H1 (cell line): ENCODE measurements at regions not wholly inside any gene's neighbourhood (a gene's known extent, or its start where the extent isn't known, plus 50 kb on each side); places are given as distances from the start of the nearest gene placed in this dataset.

Source experiments
- CTCF ChIA-PET: fragments of 300-600 bp; sonication (Branson Sonifier 250); formaldehyde crosslinking; loops from one replicate; lab custom pipeline; 2021; ENCODE audit not compliant: partially characterized antibody; lab: Charles Lee
- POLR2A ChIA-PET: fragments of 300-600 bp; sonication (Branson Sonifier 250); formaldehyde crosslinking; loops from one replicate; lab custom pipeline; 2021; ENCODE audit warnings: inconsistent platforms; ENCODE audit not compliant: partially characterized antibody; lab: Charles Lee
- DNase-seq, 2 experiments: peaks; one replicate each; pipeline versions ENCODE4 v3.0.0 to v3.0.0-alpha.2; 2010 to 2022; ENCODE audit warnings: low spot score in 2 of 2, low read depth in 1 of 2, mixed read lengths in 1 of 2
- FAIRE-seq: peaks from 2 replicates; lab custom pipeline; 2011; peaks lifted over from hg19 to GRCh38; lab: Jason Lieb, UNC
- H2AFZ ChIP-seq: 2 replicates; pipeline ENCODE4 v1.8.1; 2012; ENCODE audit warnings: low read length, inconsistent platforms
- H2AK5ac ChIP-seq: 2 replicates; pipeline ENCODE4 v1.6.1; 2013; ENCODE audit warnings: low read depth, low read length
- H2BK120ac ChIP-seq: replicated peaks from 2 replicates; pipeline ENCODE3; 2013; ENCODE audit warnings: low read depth, low read length, inconsistent platforms
- H2BK12ac ChIP-seq: 2 replicates; pipeline ENCODE4 v1.6.1; 2013; ENCODE audit warnings: low read depth, low read length
- H2BK15ac ChIP-seq: 2 replicates; pipeline ENCODE4 v1.6.1; 2013; ENCODE audit warnings: low read length
- H2BK20ac ChIP-seq: 2 replicates; pipeline ENCODE4 v1.6.1; 2013; ENCODE audit warnings: low read length
- H2BK5ac ChIP-seq: 2 replicates; pipeline ENCODE4 v1.6.1; 2013; ENCODE audit warnings: low read depth, low read length
- H3K14ac ChIP-seq: 2 replicates; pipeline ENCODE4 v1.6.1; 2013; ENCODE audit warnings: inconsistent platforms; ENCODE audit not compliant: insufficient read length
- H3K18ac ChIP-seq: 2 replicates; pipeline ENCODE4 v1.6.1; 2013; ENCODE audit warnings: low read length; ENCODE audit errors: extremely low read depth
- H3K23ac ChIP-seq: 2 replicates; pipeline ENCODE4 v1.6.1; 2013; ENCODE audit warnings: inconsistent platforms; ENCODE audit not compliant: insufficient read length
- H3K23me2 ChIP-seq: 2 replicates; pipeline ENCODE4 v1.6.1; 2013; ENCODE audit warnings: low read depth, low read length
- H3K27ac ChIP-seq: 2 replicates; pipeline ENCODE4 v1.6.1; 2011; ENCODE audit warnings: low read depth, low read length, inconsistent platforms
- H3K27me3 ChIP-seq, 4 experiments: replicated peaks in 1 of 4; 1 replicate in 1 of 4; 2 replicates in 3 of 4; pipeline versions ENCODE4 v1.6.1 to v1.8.1; 2011 to 2013; ENCODE audit warnings: low read length in 3 of 4, mild to moderate bottlenecking in 3 of 4, inconsistent platforms in 2 of 4, mixed read lengths in 2 of 4, moderate library complexity in 1 of 4; ENCODE audit not compliant: control insufficient read depth in 3 of 4, insufficient read depth in 3 of 4; ENCODE audit errors: extremely low read depth in 1 of 4
- H3K36me3 ChIP-seq, 4 experiments: 2 replicates each; pipeline versions ENCODE4 v1.6.1 to v1.8.1; 2011 to 2013; ENCODE audit warnings: mild to moderate bottlenecking in 4 of 4, low read length in 3 of 4, moderate library complexity in 2 of 4, control low read depth in 1 of 4, inconsistent platforms in 1 of 4; ENCODE audit not compliant: insufficient read depth in 4 of 4, control insufficient read depth in 2 of 4
- H3K4ac ChIP-seq: replicated peaks from 2 replicates; pipeline ENCODE3; 2013; ENCODE audit warnings: low read length, low read depth, mixed read lengths, inconsistent platforms; ENCODE audit not compliant: insufficient read length
- H3K4me1 ChIP-seq, 4 experiments: replicated peaks in 1 of 4; 1 replicate in 1 of 4; 2 replicates in 3 of 4; pipeline versions ENCODE4 v1.6.1 to v1.8.1; 2011 to 2013; ENCODE audit warnings: low read length in 3 of 4, inconsistent platforms in 2 of 4, mixed read lengths in 1 of 4; ENCODE audit not compliant: insufficient read depth in 4 of 4, control insufficient read depth in 3 of 4
- H3K4me2 ChIP-seq, 2 experiments: 2 replicates each; pipeline versions ENCODE4 v1.6.1 to v1.8.1; 2011 to 2013; ENCODE audit warnings: low read depth in 2 of 2, low read length in 2 of 2, control low read depth in 1 of 2, inconsistent platforms in 1 of 2, mild to moderate bottlenecking in 1 of 2; ENCODE audit not compliant: insufficient read depth in 1 of 2
- H3K4me3 ChIP-seq, 4 experiments: fragments of 200-600, 300-600 bp in 1 of 4; sonication (generic), shearing (Covaris generic), sonication (Bioruptor Twin) in 1 of 4; 2 replicates each; pipeline versions ENCODE4 v1.5.1 to v1.8.1; 2011 to 2016; ENCODE audit warnings: low read length in 4 of 4, low read depth in 3 of 4, control low read depth in 2 of 4, inconsistent platforms in 2 of 4, mild to moderate bottlenecking in 2 of 4, mixed read lengths in 1 of 4, moderate library complexity in 1 of 4; ENCODE audit not compliant: insufficient read depth in 2 of 4; ENCODE audit errors: extremely low read depth in 1 of 4
- H3K56ac ChIP-seq: replicated peaks from 2 replicates; pipeline ENCODE3; 2013; ENCODE audit warnings: low read depth, mild to moderate bottlenecking, mixed read lengths, low read length, inconsistent platforms; ENCODE audit not compliant: insufficient read length
- H3K79me1 ChIP-seq: 2 replicates; pipeline ENCODE4 v1.6.1; 2013; ENCODE audit warnings: low read depth, low read length, control low read depth
- H3K79me2 ChIP-seq, 2 experiments: 2 replicates each; pipeline versions ENCODE4 v1.6.1 to v1.8.1; 2012 to 2013; ENCODE audit warnings: low read length in 2 of 2, mild to moderate bottlenecking in 2 of 2, inconsistent platforms in 1 of 2; ENCODE audit not compliant: insufficient read depth in 2 of 2, control insufficient read depth in 1 of 2
- H3K9ac ChIP-seq, 4 experiments: replicated peaks in 1 of 4; 1 replicate in 1 of 4; 2 replicates in 3 of 4; pipeline versions ENCODE4 v1.6.1 to v1.8.1; 2011 to 2013; ENCODE audit warnings: low read depth in 3 of 4, low read length in 3 of 4, control low read depth in 2 of 4, mild to moderate bottlenecking in 2 of 4, moderate library complexity in 2 of 4, inconsistent platforms in 1 of 4; ENCODE audit errors: extremely low read depth in 1 of 4
- H3K9me3 ChIP-seq, 2 experiments: 2 replicates each; pipeline versions ENCODE4 v1.6.1 to v1.8.1; 2012 to 2013; ENCODE audit warnings: mild to moderate bottlenecking in 2 of 2, moderate library complexity in 2 of 2, control low read depth in 1 of 2, inconsistent platforms in 1 of 2, low read depth in 1 of 2, low read length in 1 of 2, mixed read lengths in 1 of 2; ENCODE audit not compliant: insufficient read depth in 2 of 2
- H4K20me1 ChIP-seq, 2 experiments: replicated peaks in 1 of 2; 2 replicates each; pipeline versions ENCODE3 to v1.8.1; 2011 to 2013; ENCODE audit warnings: inconsistent platforms in 2 of 2, low read length in 2 of 2, mild to moderate bottlenecking in 1 of 2; ENCODE audit not compliant: insufficient read depth in 2 of 2, control insufficient read depth in 1 of 2
- H4K5ac ChIP-seq: 2 replicates; pipeline ENCODE4 v1.6.1; 2013; ENCODE audit warnings: low read length, low read depth, mixed read lengths, inconsistent platforms; ENCODE audit not compliant: insufficient read length
- H4K8ac ChIP-seq: 2 replicates; pipeline ENCODE4 v1.8.0; 2013; ENCODE audit warnings: mild to moderate bottlenecking, moderate library complexity, low read length, inconsistent platforms; ENCODE audit not compliant: insufficient read depth; ENCODE audit errors: extremely low read depth
- H4K91ac ChIP-seq: replicated peaks from 2 replicates; pipeline ENCODE3; 2013; ENCODE audit warnings: low read length, mixed read lengths, inconsistent platforms; ENCODE audit not compliant: insufficient read length
- BCL11A ChIP-seq, 2 experiments: IDR thresholded peaks; one replicate each; pipeline ENCODE4 v1.6.1; 2011; ENCODE audit warnings: low read depth in 2 of 2, low read length in 2 of 2, mild to moderate bottlenecking in 2 of 2
- BRCA1 ChIP-seq: IDR thresholded peaks from 2 replicates; pipeline ENCODE4 v1.6.1; 2012; ENCODE audit warnings: low read depth, low read length, improper control_type of control experiment
- GABPA ChIP-seq: IDR thresholded peaks from 2 replicates; pipeline ENCODE4 v1.6.1; 2011; ENCODE audit warnings: mild to moderate bottlenecking, low read length, moderate library complexity, borderline replicate concordance; ENCODE audit not compliant: insufficient read depth
- HDAC6 ChIP-seq: IDR thresholded peaks from one replicate; pipeline ENCODE4 v1.7.1; 2012; ENCODE audit warnings: low read depth, mild to moderate bottlenecking, inconsistent platforms, low read length, moderate library complexity
- JUN ChIP-seq: IDR thresholded peaks from 2 replicates; pipeline ENCODE4 v1.6.1; 2011; ENCODE audit warnings: low read depth, mild to moderate bottlenecking, improper control_type of control experiment, low read length
- MAX ChIP-seq: IDR thresholded peaks from 2 replicates; pipeline ENCODE4 v1.6.1; 2012; ENCODE audit warnings: inconsistent platforms
- POLR2A ChIP-seq, 2 experiments: IDR thresholded peaks; 1 replicate in 1 of 2; 2 replicates in 1 of 2; pipeline ENCODE4 v1.6.1; 2011; ENCODE audit warnings: low read depth in 2 of 2, low read length in 2 of 2, mild to moderate bottlenecking in 2 of 2; ENCODE audit errors: control extremely low read depth in 1 of 2
- RAD21 ChIP-seq, 2 experiments: IDR thresholded peaks in 1 of 2; conservative IDR thresholded peaks in 1 of 2; 2 replicates each; pipeline ENCODE4 v1.6.1; 2011; ENCODE audit warnings: low read depth in 2 of 2, low read length in 2 of 2, improper control_type of control experiment in 1 of 2, inconsistent platforms in 1 of 2, mild to moderate bottlenecking in 1 of 2, moderate library complexity in 1 of 2
- RBBP5 ChIP-seq: IDR thresholded peaks from 2 replicates; pipeline ENCODE4 v1.7.1; 2012; ENCODE audit warnings: low read depth, mild to moderate bottlenecking, inconsistent platforms, low read length, moderate library complexity, borderline replicate concordance
- RNF2 ChIP-seq: fragments of 200-900, 300-1000 bp; sonication (generic); IDR thresholded peaks from 2 replicates; pipeline ENCODE4 v1.7.1; 2016; ENCODE audit warnings: borderline replicate concordance, low read depth, mild to moderate bottlenecking, antibody characterized with exemption, low read length; ENCODE audit not compliant: poor library complexity, severe bottlenecking; ENCODE audit errors: missing control alignments
- RXRA ChIP-seq: IDR thresholded peaks from 2 replicates; pipeline ENCODE4 v1.6.1; 2011; ENCODE audit warnings: low read depth, mild to moderate bottlenecking, low read length, moderate library complexity; ENCODE audit not compliant: insufficient read depth
- SIN3A ChIP-seq, 2 experiments: IDR thresholded peaks in 1 of 2; conservative IDR thresholded peaks in 1 of 2; 2 replicates each; pipeline ENCODE4 v1.6.1; 2011 to 2012; ENCODE audit warnings: low read length in 2 of 2, improper control_type of control experiment in 1 of 2, low read depth in 1 of 2, mild to moderate bottlenecking in 1 of 2
- SIRT6 ChIP-seq: IDR thresholded peaks from one replicate; pipeline ENCODE4 v1.7.1; 2012; ENCODE audit warnings: low read length, inconsistent platforms
- TAF1 ChIP-seq: IDR thresholded peaks from 2 replicates; pipeline ENCODE4 v1.6.1; 2011; ENCODE audit warnings: mild to moderate bottlenecking, low read depth, low read length
- WGBS, 2 experiments: shearing (Covaris generic) in 1 of 2; methylation state at CpG; one replicate each; pipeline versions ENCODE4 v1.1.6 to v1.1.7; 2013 to 2015; ENCODE audit warnings: low lambda C conversion rate in 2 of 2, mixed read lengths in 2 of 2, inconsistent platforms in 1 of 2, low coverage in 1 of 2, missing lambda C conversion rate in 1 of 2; ENCODE audit not compliant: insufficient replicate concordance in 2 of 2, insufficient coverage in 1 of 2, insufficient read length in 1 of 2; ENCODE audit errors: extremely low coverage in 1 of 2, missing lambda C conversion rate in 1 of 2; 5-methylcytosine and 5-hydroxymethylcytosine counted together

- Histone ChIP-seq H3K9me3 (peaks cover 0 to 4% of the 10 kb centered on the region in 2 experiments; a peak in 1 of 4 replicates), H2BK5ac (no peak overlapping the region), H3K79me1 (no peaks in the 10 kb centered on the region), H3K27ac (no peak overlapping the region), H3K23me2 (no peaks in the 10 kb centered on the region; the same call in 1 of the 2 replicates), H4K5ac (no peak overlapping the region), H2BK12ac (no peak overlapping the region), H3K79me2 (no peaks in the 10 kb centered on the region), H4K91ac (no peak overlapping the region), H2BK120ac (no peak overlapping the region), H3K14ac (no peak overlapping the region), H3K56ac (no peak overlapping the region), H3K9ac (no peak overlapping the region), H4K8ac (no peak overlapping the region), H3K4me3 (no peak overlapping the region), H2BK15ac (no peak overlapping the region), H3K18ac (no peak overlapping the region), H2AK5ac (no peak overlapping the region), H3K4me1 (no peaks in the 10 kb centered on the region), H4K20me1 (no peaks in the 10 kb centered on the region), H3K23ac (no peak overlapping the region), H3K4me2 (no peak overlapping the region), H3K27me3 (no peaks in the 10 kb centered on the region), H3K36me3 (no peaks in the 10 kb centered on the region), H3K4ac (no peak overlapping the region), H2BK20ac (no peak overlapping the region), H2AFZ (no peak overlapping the region)
- no peak for DNase-seq
- 93% methylated on average over 2 of the region's 2 CpGs; no CpG with 5 or more reads in 1 of the 2 experiments for WGBS, 2 experiments
- CTCF ChIA-PET = interaction anchor here (0.8 to 2.7 kb wide), 7 partner anchors 19 to 321 kb away, joined by 3 to 8 read pairs (median 3); no protein-coding TSS in a partner anchor
- no peak for FAIRE-seq
- POLR2A ChIA-PET = no interaction called here
- TF ChIP-seq SIRT6 = no peak
- no peak for TF ChIP-seq RAD21 (IDR thresholded peaks at IDR 0.05 in 1 of 2, conservative IDR thresholded peaks at IDR 0.05 in 1 of 2; ENCODE audit: low read depth in 2 of 2, low read length in 2 of 2)
- no peak for TF ChIP-seq MAX
- no peak for TF ChIP-seq RBBP5
- TF ChIP-seq BRCA1 = no peak
- no peak for TF ChIP-seq HDAC6
- TF ChIP-seq SIN3A (conservative IDR thresholded peaks at IDR 0.05 in 1 of 2, IDR thresholded peaks at IDR 0.05 in 1 of 2; ENCODE audit: low read depth in 1 of 2, low read length in 2 of 2) = no peak
- TF ChIP-seq JUN = no peak
- no peak for TF ChIP-seq RNF2
- TF ChIP-seq BCL11A (IDR thresholded peaks at IDR 0.05; ENCODE audit: low read depth in 2 of 2, low read length in 2 of 2) = no peak
- TF ChIP-seq GABPA = no peak
- no peak for TF ChIP-seq RXRA
- TF ChIP-seq POLR2A (IDR thresholded peaks at IDR 0.05; ENCODE audit: control extremely low read depth in 1 of 2, low read depth in 2 of 2, low read length in 2 of 2) = no peak
- TF ChIP-seq TAF1 = no peak
Measured at GRCh38 chr2:181146171-181146570, 165.8 kb downstream of the UBE2E3 start.
